Retinal pigment epithelial cell (primary cell): ENCODE measurements at regions not wholly inside any gene's neighbourhood (a gene's known extent, or its start where the extent isn't known, plus 50 kb on each side); places are given as distances from the start of the nearest gene placed in this dataset.

Experiments
- DNase-seq: peaks from one replicate; pipeline ENCODE4 v3.0.0-alpha.2; 2010; ENCODE audit warnings: low read depth
- H3K4me3 ChIP-seq: 2 replicates; pipeline ENCODE4 v1.5.1; 2011; ENCODE audit warnings: mild to moderate bottlenecking, low read length, control low read depth, moderate library complexity
- TF ChIP-seq, protein P1 (sequence below): conservative IDR thresholded peaks from 2 replicates; pipeline ENCODE4 v1.5.1; 2011; ENCODE audit warnings: low read depth, low read length, control low read depth, inconsistent platforms

DNA sequence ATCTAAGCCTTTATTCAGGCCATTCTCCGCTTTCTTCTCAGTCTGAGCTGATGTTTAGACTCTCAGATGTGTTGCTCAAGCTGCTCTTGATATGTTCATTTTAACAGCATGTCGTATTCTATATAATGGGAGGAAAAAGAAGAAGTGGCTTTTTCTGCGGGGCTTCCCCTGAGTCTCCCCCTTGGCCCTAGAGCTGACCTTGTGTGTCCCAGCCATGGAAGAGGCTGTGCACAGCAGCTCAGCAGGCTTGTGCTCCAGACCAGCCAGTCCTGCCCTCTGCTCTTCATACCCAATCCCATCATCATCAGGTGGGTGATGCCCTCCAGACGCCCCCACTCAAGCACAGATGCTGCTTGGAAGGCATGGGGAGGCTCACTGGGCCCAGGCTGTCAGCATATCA lies 155.1 kb upstream of the CELF4 start:
- TF ChIP-seq, protein P1, sequence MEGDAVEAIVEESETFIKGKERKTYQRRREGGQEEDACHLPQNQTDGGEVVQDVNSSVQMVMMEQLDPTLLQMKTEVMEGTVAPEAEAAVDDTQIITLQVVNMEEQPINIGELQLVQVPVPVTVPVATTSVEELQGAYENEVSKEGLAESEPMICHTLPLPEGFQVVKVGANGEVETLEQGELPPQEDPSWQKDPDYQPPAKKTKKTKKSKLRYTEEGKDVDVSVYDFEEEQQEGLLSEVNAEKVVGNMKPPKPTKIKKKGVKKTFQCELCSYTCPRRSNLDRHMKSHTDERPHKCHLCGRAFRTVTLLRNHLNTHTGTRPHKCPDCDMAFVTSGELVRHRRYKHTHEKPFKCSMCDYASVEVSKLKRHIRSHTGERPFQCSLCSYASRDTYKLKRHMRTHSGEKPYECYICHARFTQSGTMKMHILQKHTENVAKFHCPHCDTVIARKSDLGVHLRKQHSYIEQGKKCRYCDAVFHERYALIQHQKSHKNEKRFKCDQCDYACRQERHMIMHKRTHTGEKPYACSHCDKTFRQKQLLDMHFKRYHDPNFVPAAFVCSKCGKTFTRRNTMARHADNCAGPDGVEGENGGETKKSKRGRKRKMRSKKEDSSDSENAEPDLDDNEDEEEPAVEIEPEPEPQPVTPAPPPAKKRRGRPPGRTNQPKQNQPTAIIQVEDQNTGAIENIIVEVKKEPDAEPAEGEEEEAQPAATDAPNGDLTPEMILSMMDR = no peak
- no peak overlapping the region for H3K4me3 ChIP-seq
- DNase-seq = no peak

DNA sequence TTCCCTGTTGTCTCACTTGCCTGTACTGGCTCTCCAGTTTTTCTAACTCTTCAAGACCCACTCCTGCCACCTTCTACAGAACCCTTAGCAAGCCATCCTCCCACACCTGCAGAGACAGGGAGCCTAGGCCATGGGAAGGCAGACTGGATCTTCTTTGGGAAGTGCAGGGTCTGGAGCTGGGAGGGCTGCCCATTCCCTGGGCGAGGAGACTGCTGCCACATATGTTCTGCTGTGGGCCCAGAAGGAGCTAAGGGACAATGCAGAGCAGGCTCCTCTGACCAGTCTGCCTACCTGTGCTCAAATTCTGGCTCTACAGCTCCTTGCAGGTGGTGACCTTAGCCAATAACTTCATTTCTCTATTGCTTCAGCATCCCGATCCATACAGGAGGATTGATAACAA lies 152.1 kb upstream of the CELF4 start:
- no peak overlapping the region for H3K4me3 ChIP-seq
- TF ChIP-seq, protein P1 = no peak
- DNase-seq = no peak

DNA sequence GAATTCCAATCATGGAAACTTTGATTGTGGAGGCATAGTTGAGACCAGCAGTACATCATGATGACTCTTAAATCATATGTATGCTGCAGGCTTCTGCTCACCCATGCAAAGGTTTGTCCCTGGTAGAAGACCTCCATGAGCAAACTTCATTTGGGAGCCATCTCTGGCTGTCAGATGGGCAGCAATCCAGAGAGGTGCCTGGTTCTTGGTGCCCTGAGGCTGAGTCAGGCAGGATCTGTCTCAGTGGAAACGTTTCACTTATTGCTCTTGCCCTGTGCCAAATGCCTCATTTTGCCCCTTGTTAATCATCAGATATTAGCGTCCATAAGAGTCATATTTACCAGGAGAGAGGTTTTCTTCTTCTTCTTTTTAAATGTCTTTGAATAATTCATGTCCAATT lies 151.5 kb upstream of the CELF4 start:
- TF ChIP-seq, protein P1 = no peak
- H3K4me3 ChIP-seq = no peak overlapping the region
- DNase-seq = no peak

DNA sequence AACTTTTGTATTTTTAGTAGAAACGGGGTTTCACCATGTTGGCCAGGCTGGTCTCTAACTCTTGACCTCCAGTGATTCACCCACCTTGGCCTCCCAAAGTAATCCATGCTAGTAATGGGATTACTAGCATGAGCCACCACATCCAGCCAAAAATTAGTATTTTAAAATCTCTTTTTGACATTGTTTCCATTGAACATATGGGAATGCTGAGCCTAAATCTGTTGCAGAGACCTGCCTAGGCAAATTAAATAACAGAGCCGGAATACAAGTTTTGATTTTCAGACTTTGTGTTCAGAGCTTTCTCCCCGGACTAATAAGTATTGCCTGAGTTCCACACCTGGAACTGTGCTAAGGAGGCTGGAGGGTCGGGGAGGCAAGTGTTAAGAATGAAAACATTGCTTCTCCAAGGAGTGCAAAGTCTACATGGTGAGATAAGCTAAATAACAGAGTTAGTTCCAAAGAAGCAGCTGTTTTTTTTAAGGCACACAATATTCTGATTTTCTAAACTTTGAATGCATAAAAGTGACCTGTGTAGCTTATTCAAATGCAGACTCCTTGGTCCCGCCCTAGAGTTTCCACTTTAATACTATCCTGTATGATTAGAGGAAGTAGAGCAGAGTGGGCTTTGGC lies 150.6 kb upstream of the CELF4 start:
- DNase-seq = no peak
- H3K4me3 ChIP-seq = no peak overlapping the region
- TF ChIP-seq, protein P1 = no peak

DNA sequence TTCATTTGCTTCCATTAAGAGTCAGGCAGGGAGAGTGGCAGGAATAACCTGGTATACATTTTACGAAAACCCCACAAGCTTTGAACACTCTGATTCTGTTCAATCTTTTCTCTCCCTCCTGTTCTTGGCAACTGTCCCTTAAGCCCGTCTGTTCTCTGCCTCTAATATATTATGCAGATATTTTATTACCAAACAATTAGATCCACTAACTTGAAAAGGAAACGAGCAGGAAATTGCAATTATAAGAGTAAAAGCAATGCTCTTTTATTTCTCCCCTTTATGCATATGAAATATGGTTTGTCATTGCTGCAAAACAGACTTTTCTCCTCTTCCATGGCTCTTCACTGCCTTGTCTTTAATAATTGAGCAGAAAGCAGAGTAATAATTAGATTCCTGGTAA lies 149.1 kb upstream of the CELF4 start:
- DNase-seq = no peak
- H3K4me3 ChIP-seq = no peak overlapping the region
- TF ChIP-seq, protein P1 = no peak

DNA sequence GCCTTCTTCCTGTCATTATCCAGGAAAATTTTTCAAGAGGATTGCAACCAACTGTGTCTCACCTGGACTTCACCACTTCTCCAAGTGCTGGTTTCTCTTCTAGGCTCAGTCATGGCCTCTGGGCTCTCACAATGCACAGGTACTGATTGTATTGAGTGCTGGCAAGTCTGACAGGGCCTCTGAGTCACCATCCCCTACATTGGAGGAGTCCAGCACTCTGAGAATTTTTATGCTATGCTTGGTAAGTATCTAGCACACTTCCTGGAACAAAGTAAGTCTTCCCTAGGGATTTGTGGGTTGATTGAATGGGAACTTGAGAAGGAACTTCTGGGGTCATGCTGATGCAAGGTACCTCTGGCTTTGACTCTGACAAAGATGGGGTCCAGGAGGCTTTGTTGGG lies 147.2 kb upstream of the CELF4 start:
- TF ChIP-seq, protein P1 = no peak
- no peak overlapping the region for H3K4me3 ChIP-seq
- DNase-seq = no peak

DNA sequence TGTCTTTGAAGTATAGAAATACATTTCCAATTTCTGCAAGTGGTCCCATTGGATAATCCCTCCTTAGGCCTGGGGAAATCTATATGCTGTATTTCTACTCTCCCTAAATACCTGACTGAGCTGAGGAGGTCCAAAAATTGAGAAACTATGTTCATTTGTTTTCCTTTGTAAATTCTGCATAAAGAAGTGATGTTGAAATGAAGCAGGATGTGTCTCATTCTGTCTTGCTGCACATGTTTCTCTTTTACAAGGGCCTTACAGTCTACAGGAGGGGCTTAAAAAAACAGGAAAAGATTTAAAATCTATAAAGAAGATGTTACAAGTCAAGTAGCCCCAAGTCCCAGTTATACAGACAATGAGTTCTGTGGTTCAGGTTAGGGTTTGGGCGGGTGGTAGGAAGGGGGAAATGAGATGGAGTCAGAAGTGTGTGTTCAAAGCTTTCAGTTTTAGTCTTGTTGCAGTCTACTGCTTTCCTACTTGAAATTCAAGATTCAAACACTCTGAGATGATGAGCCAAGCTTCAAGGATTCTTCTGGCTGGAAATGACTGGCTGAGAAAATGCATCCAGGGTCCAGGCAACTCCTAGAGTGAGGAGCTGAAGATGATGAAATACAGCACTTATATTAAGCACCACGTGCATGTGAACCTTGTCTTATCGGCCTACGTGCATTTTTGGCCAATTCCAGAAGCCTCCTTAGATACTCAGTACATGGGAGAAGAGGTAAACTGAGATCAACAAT lies 146.3 kb upstream of the CELF4 start:
- H3K4me3 ChIP-seq = no peak overlapping the region
- no peak for DNase-seq
- TF ChIP-seq, protein P1 = no peak
